ENCODE measurements at regions not wholly inside any gene's neighbourhood (a gene's known extent, or its start where the extent isn't known, plus 50 kb on each side); places are given as distances from the start of the nearest gene placed in this dataset.

DNA sequence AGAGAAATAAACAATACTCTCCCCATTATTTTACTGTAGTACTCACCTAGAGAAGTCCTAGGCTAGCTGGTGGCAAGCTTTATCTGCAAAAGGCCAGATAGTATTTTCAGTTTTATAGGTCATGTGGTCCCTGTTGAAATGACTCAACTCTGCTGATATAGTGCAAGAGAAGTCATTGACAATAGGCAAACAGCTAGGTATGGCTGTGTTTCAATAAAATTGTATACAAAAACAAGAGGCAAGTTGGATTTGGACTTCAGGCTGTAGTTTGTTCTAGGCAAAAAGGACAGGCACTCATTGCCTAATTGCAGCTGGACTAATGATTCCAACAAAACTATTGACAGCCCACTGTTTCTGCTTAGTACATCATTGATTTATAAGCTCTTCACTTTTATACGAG lies 328.0 kb upstream of the PDZRN3 start:
- Histone ChIP-seq H3K9ac (ENCODE audit: low read depth in 1 of 2, low read length in 2 of 2) (no peak overlapping the region), H3K4me3 (ENCODE audit: low read depth in 1 of 3, low read length in 3 of 3) (no peak overlapping the region), H3K36me3 (ENCODE audit: control insufficient read depth in 4 of 4, insufficient read depth in 3 of 4, low read depth in 1 of 4, low read length in 3 of 4) (no peaks in the 10 kb centered on the region), H3K9me3 (ENCODE audit: control insufficient read depth in 4 of 4, low read length in 3 of 4) (no peaks in the 10 kb centered on the region), H3K27me3 (ENCODE audit: control insufficient read depth in 4 of 4, insufficient read depth in 4 of 4, low read length in 3 of 4) (no peaks in the 10 kb centered on the region), H3K27ac (ENCODE audit: low read depth in 1 of 2, low read length in 2 of 2) (no peak overlapping the region), H3K4me1 (ENCODE audit: control insufficient read depth in 4 of 4, insufficient read depth in 4 of 4, low read length in 3 of 4) (no peaks in the 10 kb centered on the region)
- WGBS: 83% methylated on average over 1 of the region's 1 CpG
- no peak for DNase-seq (ENCODE audit: low spot score)
- TF ChIP-seq TAF1 (conservative IDR thresholded peaks at IDR 0.05): no peak
- TF ChIP-seq, protein P1, sequence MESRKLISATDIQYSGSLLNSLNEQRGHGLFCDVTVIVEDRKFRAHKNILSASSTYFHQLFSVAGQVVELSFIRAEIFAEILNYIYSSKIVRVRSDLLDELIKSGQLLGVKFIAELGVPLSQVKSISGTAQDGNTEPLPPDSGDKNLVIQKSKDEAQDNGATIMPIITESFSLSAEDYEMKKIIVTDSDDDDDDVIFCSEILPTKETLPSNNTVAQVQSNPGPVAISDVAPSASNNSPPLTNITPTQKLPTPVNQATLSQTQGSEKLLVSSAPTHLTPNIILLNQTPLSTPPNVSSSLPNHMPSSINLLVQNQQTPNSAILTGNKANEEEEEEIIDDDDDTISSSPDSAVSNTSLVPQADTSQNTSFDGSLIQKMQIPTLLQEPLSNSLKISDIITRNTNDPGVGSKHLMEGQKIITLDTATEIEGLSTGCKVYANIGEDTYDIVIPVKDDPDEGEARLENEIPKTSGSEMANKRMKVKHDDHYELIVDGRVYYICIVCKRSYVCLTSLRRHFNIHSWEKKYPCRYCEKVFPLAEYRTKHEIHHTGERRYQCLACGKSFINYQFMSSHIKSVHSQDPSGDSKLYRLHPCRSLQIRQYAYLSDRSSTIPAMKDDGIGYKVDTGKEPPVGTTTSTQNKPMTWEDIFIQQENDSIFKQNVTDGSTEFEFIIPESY (IDR thresholded peaks at IDR 0.05): no peak
- no peak for TF ChIP-seq FOXA2 (IDR thresholded peaks at IDR 0.05)
- TF ChIP-seq, protein P2, sequence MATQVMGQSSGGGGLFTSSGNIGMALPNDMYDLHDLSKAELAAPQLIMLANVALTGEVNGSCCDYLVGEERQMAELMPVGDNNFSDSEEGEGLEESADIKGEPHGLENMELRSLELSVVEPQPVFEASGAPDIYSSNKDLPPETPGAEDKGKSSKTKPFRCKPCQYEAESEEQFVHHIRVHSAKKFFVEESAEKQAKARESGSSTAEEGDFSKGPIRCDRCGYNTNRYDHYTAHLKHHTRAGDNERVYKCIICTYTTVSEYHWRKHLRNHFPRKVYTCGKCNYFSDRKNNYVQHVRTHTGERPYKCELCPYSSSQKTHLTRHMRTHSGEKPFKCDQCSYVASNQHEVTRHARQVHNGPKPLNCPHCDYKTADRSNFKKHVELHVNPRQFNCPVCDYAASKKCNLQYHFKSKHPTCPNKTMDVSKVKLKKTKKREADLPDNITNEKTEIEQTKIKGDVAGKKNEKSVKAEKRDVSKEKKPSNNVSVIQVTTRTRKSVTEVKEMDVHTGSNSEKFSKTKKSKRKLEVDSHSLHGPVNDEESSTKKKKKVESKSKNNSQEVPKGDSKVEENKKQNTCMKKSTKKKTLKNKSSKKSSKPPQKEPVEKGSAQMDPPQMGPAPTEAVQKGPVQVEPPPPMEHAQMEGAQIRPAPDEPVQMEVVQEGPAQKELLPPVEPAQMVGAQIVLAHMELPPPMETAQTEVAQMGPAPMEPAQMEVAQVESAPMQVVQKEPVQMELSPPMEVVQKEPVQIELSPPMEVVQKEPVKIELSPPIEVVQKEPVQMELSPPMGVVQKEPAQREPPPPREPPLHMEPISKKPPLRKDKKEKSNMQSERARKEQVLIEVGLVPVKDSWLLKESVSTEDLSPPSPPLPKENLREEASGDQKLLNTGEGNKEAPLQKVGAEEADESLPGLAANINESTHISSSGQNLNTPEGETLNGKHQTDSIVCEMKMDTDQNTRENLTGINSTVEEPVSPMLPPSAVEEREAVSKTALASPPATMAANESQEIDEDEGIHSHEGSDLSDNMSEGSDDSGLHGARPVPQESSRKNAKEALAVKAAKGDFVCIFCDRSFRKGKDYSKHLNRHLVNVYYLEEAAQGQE (IDR thresholded peaks at IDR 0.05): no peak
- no peak for TF ChIP-seq RXRA (IDR thresholded peaks at IDR 0.05)
- TF ChIP-seq, protein P3, sequence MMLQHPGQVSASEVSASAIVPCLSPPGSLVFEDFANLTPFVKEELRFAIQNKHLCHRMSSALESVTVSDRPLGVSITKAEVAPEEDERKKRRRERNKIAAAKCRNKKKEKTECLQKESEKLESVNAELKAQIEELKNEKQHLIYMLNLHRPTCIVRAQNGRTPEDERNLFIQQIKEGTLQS (IDR thresholded peaks at IDR 0.05): no peak
- TF ChIP-seq, protein P4, sequence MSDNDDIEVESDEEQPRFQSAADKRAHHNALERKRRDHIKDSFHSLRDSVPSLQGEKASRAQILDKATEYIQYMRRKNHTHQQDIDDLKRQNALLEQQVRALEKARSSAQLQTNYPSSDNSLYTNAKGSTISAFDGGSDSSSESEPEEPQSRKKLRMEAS (IDR thresholded peaks at IDR 0.05): no peak
- TF ChIP-seq NR2F2 (IDR thresholded peaks at IDR 0.05): no peak
- TF ChIP-seq EGR1 (IDR thresholded peaks at IDR 0.05; ENCODE audit: low read depth in 2 of 2): no peak

DNA sequence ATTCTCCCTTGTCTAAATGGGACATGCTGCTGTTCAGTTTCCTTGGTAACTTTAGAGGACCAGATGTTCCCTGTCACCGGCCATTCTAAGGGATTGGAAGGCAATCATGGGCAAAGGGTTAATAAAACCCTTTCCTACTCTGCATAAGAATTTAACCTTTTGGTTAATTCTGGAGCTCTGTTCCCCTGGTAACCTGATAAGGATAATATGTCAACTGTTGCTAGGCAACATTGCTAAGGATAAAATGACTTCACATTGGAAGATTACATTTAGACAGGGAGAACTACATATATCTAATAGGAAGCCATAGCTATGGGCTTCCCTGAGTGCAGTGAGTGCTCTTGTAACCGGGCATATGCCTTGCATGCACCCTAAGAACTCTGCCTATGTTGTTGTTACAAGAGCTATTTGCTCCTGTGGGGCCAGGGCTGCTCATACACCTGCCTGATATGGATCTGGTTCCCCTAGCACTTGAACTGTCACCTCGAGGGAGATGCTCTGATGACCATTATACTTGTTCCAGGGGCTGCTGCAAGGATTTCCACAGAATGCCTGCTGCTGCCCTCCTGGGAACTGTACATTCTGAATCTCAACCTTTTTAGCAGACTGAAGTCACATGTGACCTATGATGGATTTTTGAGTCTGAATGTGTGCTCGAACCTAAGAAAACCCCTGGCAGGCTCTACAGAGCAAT lies 326.3 kb upstream of the PDZRN3 start:
- no peak overlapping the region for H3K4me3 ChIP-seq (ENCODE audit: low read depth in 1 of 3, low read length in 3 of 3)
- no peaks in the 10 kb centered on the region for H3K27me3 ChIP-seq (ENCODE audit: control insufficient read depth in 4 of 4, insufficient read depth in 4 of 4, low read length in 3 of 4)
- no peak for DNase-seq (ENCODE audit: low spot score)
- no peaks in the 10 kb centered on the region for H3K4me1 ChIP-seq (ENCODE audit: control insufficient read depth in 4 of 4, insufficient read depth in 4 of 4, low read length in 3 of 4)
- no peaks in the 10 kb centered on the region for H3K9me3 ChIP-seq (ENCODE audit: control insufficient read depth in 4 of 4, low read length in 3 of 4)
- no peak overlapping the region for H3K27ac ChIP-seq (ENCODE audit: low read depth in 1 of 2, low read length in 2 of 2)
- 50% methylated on average over 4 of the region's 4 CpGs for WGBS
- no peak overlapping the region for H3K9ac ChIP-seq (ENCODE audit: low read depth in 1 of 2, low read length in 2 of 2)
- H3K36me3 ChIP-seq (ENCODE audit: control insufficient read depth in 4 of 4, insufficient read depth in 3 of 4, low read depth in 1 of 4, low read length in 3 of 4): no peaks in the 10 kb centered on the region
- TF ChIP-seq, protein P5, sequence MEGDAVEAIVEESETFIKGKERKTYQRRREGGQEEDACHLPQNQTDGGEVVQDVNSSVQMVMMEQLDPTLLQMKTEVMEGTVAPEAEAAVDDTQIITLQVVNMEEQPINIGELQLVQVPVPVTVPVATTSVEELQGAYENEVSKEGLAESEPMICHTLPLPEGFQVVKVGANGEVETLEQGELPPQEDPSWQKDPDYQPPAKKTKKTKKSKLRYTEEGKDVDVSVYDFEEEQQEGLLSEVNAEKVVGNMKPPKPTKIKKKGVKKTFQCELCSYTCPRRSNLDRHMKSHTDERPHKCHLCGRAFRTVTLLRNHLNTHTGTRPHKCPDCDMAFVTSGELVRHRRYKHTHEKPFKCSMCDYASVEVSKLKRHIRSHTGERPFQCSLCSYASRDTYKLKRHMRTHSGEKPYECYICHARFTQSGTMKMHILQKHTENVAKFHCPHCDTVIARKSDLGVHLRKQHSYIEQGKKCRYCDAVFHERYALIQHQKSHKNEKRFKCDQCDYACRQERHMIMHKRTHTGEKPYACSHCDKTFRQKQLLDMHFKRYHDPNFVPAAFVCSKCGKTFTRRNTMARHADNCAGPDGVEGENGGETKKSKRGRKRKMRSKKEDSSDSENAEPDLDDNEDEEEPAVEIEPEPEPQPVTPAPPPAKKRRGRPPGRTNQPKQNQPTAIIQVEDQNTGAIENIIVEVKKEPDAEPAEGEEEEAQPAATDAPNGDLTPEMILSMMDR (IDR thresholded peaks at IDR 0.05; ENCODE audit: low read depth, low read length, missing input control): no peak
- no peak for TF ChIP-seq HNF4A (conservative IDR thresholded peaks at IDR 0.05)
- TF ChIP-seq NR2F2 (IDR thresholded peaks at IDR 0.05): no peak
- TF ChIP-seq FOXA1 (IDR thresholded peaks at IDR 0.05): no peak
- TF ChIP-seq TAF1 (conservative IDR thresholded peaks at IDR 0.05): no peak
- TF ChIP-seq FOXA2 (IDR thresholded peaks at IDR 0.05): no peak
- TF ChIP-seq, protein P2 (IDR thresholded peaks at IDR 0.05): no peak
- TF ChIP-seq, protein P3 (IDR thresholded peaks at IDR 0.05): no peak
- TF ChIP-seq, protein P1 (IDR thresholded peaks at IDR 0.05): no peak
- TF ChIP-seq HNF4G (IDR thresholded peaks at IDR 0.05): no peak
- TF ChIP-seq EGR1 (IDR thresholded peaks at IDR 0.05; ENCODE audit: low read depth in 2 of 2): no peak
- TF ChIP-seq RXRA (IDR thresholded peaks at IDR 0.05): no peak
- TF ChIP-seq JUND (IDR thresholded peaks at IDR 0.05): no peak
- TF ChIP-seq SP1 (IDR thresholded peaks at IDR 0.05): no peak
- no peak for TF ChIP-seq YY1 (IDR thresholded peaks at IDR 0.05)
- no peak for TF ChIP-seq RAD21 (IDR thresholded peaks at IDR 0.05)
